MCF 10A (cell line): ENCODE measurements at regions not wholly inside any gene's neighbourhood (a gene's known extent, or its start where the extent isn't known, plus 50 kb on each side); places are given as distances from the start of the nearest gene placed in this dataset.

Experiments
- BruUV-seq: library from RNA; stranded (reverse); fragments of 400-500 nt; replicated peaks from 2 replicates; lab custom pipeline; 2021; lab: Mats Ljungman, UMichigan
- CTCF ChIA-PET: fragments of 300-600 bp; sonication (Branson Sonifier 250); formaldehyde crosslinking; extraction: SDS; loops from one replicate; lab custom pipeline; 2021; ENCODE audit warnings: antibody characterized with exemption, inconsistent platforms; lab: Yijun Ruan, JAX
- POLR2A ChIA-PET: fragments of 300-600, 350-650 bp; sonication (Branson Sonifier 250); formaldehyde crosslinking; extraction: SDS; loops from one replicate; lab custom pipeline; 2020; ENCODE audit warnings: antibody characterized with exemption, inconsistent platforms; lab: Yijun Ruan, JAX
- DNase-seq: peaks from one replicate; pipeline ENCODE4 v3.0.0-alpha.2; 2018; ENCODE audit not compliant: unreplicated experiment
- H3K27ac Mint-ChIP-seq: one replicate; pipeline ENCODE4 v1.8.0; 2022; ENCODE audit warnings: mild to moderate bottlenecking, low read depth, mixed read lengths; ENCODE audit not compliant: unreplicated experiment
- H3K27me3 Mint-ChIP-seq: one replicate; pipeline ENCODE4 v1.8.0; 2022; ENCODE audit warnings: mixed read lengths; ENCODE audit not compliant: insufficient read depth, unreplicated experiment
- H3K36me3 Mint-ChIP-seq: one replicate; pipeline ENCODE4 v1.8.0; 2022; ENCODE audit warnings: mild to moderate bottlenecking, moderate library complexity, mixed read lengths; ENCODE audit not compliant: insufficient read depth, unreplicated experiment
- H3K4me1 Mint-ChIP-seq: one replicate; pipeline ENCODE4 v1.8.0; 2022; ENCODE audit warnings: mixed read lengths; ENCODE audit not compliant: insufficient read depth, unreplicated experiment
- H3K4me3 Mint-ChIP-seq: one replicate; pipeline ENCODE4 v1.8.0; 2022; ENCODE audit warnings: mild to moderate bottlenecking, moderate library complexity, mixed read lengths; ENCODE audit not compliant: unreplicated experiment
- H3K9me3 Mint-ChIP-seq: one replicate; pipeline ENCODE4 v1.8.0; 2022; ENCODE audit warnings: mixed read lengths; ENCODE audit not compliant: unreplicated experiment
- intact Hi-C: fragments of 100-400 bp; cut with micrococcal nuclease; formaldehyde crosslinking; loops from 2 replicates; pipeline ENCODE4 v1.14.1; 2022
- TF ChIP-seq, protein P1 (sequence below): fragments of 200-600 bp; IDR thresholded peaks from one replicate; pipeline ENCODE4 v1.8.0; 2022; ENCODE audit warnings: antibody characterized with exemption, mild to moderate bottlenecking; ENCODE audit not compliant: unreplicated experiment

DNA sequence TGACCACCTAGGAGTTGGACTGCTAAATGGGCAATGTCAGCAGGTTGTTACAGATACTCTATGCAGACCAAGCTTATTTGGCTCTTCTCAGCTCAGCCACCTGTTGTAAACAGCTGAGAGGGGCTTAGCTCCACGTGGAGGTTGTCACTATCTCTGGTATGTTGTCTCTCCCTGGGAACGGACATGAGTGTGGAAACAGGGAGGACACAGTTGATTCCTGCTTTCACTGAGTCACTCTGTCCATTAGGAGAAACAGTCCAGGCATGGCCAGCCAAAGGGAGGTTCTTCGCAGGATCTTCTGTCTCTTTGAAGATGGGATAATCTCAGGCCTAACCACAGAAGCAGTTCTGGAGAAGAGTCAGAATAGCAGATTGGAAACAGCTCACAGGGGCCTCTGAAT, 121.2 kb downstream of the PALM2AKAP2 start:
- CTCF ChIA-PET = interaction anchor here (0.5 to 9.8 kb wide), 6 partner anchors 10 to 249 kb away, joined by 3 to 206 read pairs (median 3); no protein-coding TSS in a partner anchor
- TF ChIP-seq, protein P1, sequence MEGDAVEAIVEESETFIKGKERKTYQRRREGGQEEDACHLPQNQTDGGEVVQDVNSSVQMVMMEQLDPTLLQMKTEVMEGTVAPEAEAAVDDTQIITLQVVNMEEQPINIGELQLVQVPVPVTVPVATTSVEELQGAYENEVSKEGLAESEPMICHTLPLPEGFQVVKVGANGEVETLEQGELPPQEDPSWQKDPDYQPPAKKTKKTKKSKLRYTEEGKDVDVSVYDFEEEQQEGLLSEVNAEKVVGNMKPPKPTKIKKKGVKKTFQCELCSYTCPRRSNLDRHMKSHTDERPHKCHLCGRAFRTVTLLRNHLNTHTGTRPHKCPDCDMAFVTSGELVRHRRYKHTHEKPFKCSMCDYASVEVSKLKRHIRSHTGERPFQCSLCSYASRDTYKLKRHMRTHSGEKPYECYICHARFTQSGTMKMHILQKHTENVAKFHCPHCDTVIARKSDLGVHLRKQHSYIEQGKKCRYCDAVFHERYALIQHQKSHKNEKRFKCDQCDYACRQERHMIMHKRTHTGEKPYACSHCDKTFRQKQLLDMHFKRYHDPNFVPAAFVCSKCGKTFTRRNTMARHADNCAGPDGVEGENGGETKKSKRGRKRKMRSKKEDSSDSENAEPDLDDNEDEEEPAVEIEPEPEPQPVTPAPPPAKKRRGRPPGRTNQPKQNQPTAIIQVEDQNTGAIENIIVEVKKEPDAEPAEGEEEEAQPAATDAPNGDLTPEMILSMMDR = no peak
- intact Hi-C loops = loop anchor here (5.0 to 10.0 kb wide), 2 partner anchors 329 to 724 kb away; no protein-coding TSS in a partner anchor
- no peaks in the 10 kb centered on the region for H3K36me3 Mint-ChIP-seq
- H3K27me3 Mint-ChIP-seq = no peaks in the 10 kb centered on the region
- POLR2A ChIA-PET = no interaction called here
- DNase-seq = no peak
- no peaks in the 10 kb centered on the region for H3K9me3 Mint-ChIP-seq
- H3K27ac Mint-ChIP-seq = no peak overlapping the region
- BruUV-seq = no TSS peak
- H3K4me1 Mint-ChIP-seq = no peaks in the 10 kb centered on the region
- no peak overlapping the region for H3K4me3 Mint-ChIP-seq

DNA sequence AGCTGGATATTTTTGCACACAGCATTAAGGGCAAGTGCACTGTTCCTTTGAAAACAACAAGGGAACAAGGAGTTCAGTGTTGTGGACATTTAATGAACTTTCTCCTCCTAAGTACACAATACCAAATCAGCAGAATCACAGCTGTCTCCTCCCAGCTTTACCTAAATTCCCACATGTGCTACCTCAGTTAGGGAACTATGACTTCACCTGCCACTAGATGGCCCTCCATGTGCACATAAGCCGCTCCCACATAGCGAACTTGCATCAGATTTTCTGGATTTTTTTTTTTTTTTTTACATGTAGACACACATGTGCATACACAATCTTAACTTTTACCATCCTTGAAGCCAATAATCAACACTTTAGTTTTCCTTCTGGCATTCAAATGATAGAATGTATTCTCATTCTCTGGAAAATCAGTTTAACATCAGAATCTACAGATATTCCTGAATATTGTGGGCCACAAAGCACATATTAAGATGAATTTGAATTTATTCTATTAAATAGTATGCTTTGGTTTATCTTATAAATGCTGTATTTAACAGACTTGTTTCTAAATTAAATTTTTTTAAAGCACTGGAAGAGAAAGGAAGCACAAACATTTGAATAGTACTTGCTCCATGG, 123.6 kb downstream of the PALM2AKAP2 start:
- peak; percentile 82 for DNase-seq
- Mint-ChIP-seq H3K4me1 (peaks cover 6% of the 10 kb centered on the region), H3K4me3 (no peak overlapping the region), H3K27ac (no peak overlapping the region), H3K36me3 (no peaks in the 10 kb centered on the region), H3K27me3 (no peaks in the 10 kb centered on the region), H3K9me3 (no peaks in the 10 kb centered on the region)
- BruUV-seq = no TSS peak
- intact Hi-C loops = loop anchor here (1.0 to 10.0 kb wide), 6 partner anchors 148 to 721 kb away; no protein-coding TSS in a partner anchor
- ChIA-PET CTCF (interaction anchor here (0.6 to 9.8 kb wide), 49 partner anchors 10 to 689 kb away, joined by 3 to 206 read pairs (median 4); no protein-coding TSS in a partner anchor), POLR2A (interaction anchor here (0.6 to 1.5 kb wide), 7 partner anchors 14 to 286 kb away, joined by 3 to 11 read pairs (median 3); no protein-coding TSS in a partner anchor)
- TF ChIP-seq, protein P1 = peak; percentile 69

DNA sequence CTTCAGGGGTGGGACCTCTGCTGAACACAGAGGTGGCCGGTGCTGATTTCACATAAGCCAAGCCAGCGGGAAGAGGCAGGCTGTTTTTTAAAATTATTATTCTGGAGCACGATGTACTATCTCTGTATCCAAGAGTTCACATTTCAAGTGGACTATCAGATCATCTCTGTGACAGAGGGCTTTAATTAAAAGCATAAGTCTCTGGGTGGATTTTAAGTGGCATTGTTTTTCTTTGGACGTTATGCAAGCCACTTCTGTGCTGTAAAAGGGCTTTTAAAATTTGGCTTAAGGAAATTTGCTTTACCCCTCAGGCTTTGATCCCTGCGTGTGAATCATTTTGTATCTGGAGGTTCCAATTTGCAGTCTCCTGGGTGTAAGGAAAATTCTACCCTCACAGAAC, 124.7 kb downstream of the PALM2AKAP2 start:
- BruUV-seq = no TSS peak
- POLR2A ChIA-PET = interaction anchor here (1.5 kb wide), 1 partner anchor 147 kb away, joined by 11 read pairs; no protein-coding TSS in a partner anchor
- Mint-ChIP-seq H3K4me3 (no peak overlapping the region), H3K27me3 (no peaks in the 10 kb centered on the region), H3K4me1 (peaks cover 6% of the 10 kb centered on the region), H3K36me3 (no peaks in the 10 kb centered on the region), H3K9me3 (no peaks in the 10 kb centered on the region), H3K27ac (no peak overlapping the region)
- TF ChIP-seq, protein P1 = no peak
- CTCF ChIA-PET = interaction anchor here (0.6 to 9.8 kb wide), 15 partner anchors 12 to 330 kb away, joined by 3 to 206 read pairs (median 5); no protein-coding TSS in a partner anchor
- DNase-seq = no peak
- intact Hi-C loops = loop anchor here (5.0 to 10.0 kb wide), 2 partner anchors 332 to 720 kb away; no protein-coding TSS in a partner anchor

DNA sequence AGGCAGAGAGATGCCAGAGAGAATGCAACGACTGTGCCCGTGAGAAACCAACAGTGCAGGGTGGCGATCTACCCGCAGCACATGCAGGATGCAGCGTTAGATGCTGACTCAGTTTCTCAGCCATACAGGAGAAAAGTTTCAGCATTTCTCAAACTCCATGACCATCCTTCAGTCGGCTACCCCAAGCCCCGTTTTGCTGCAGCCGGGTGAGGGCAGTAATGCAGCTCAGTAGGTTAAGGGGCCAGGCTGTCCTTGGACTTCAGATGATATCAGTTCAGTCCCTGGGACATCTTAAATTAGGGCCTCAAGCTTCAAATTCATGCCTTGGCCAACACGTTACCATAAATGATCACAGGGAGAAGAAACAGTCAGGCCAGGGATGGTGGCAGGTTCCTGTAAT, 125.5 kb downstream of the PALM2AKAP2 start:
- TF ChIP-seq, protein P1 = no peak
- Mint-ChIP-seq H3K36me3 (no peaks in the 10 kb centered on the region), H3K4me3 (no peak overlapping the region), H3K27ac (no peak overlapping the region), H3K27me3 (no peaks in the 10 kb centered on the region), H3K4me1 (peaks cover 6% of the 10 kb centered on the region), H3K9me3 (no peaks in the 10 kb centered on the region)
- intact Hi-C loops = loop anchor here (10.0 kb wide), 1 partner anchor 719 kb away; no protein-coding TSS in a partner anchor
- POLR2A ChIA-PET = interaction anchor here (0.6 kb wide), 1 partner anchor 184 kb away, joined by 3 read pairs; no protein-coding TSS in a partner anchor
- no TSS peak for BruUV-seq
- no peak for DNase-seq
- CTCF ChIA-PET = interaction anchor here (0.6 to 9.8 kb wide), 8 partner anchors 11 to 331 kb away, joined by 3 to 206 read pairs (median 10); no protein-coding TSS in a partner anchor
